Activated gamma-delta T cell treated with anti-CD3 and anti-CD28 coated beads, Interleukin-2, amount 50 U/mL, for 16 hours (primary cell): ENCODE measurements at regions not wholly inside any gene's neighbourhood (a gene's known extent, or its start where the extent isn't known, plus 50 kb on each side); places are given as distances from the start of the nearest gene placed in this dataset.

Experiments used
- DNase-seq: peaks from one replicate; pipeline ENCODE4 v3.0.0-alpha.2; 2020; ENCODE audit warnings: low read depth

DNA sequence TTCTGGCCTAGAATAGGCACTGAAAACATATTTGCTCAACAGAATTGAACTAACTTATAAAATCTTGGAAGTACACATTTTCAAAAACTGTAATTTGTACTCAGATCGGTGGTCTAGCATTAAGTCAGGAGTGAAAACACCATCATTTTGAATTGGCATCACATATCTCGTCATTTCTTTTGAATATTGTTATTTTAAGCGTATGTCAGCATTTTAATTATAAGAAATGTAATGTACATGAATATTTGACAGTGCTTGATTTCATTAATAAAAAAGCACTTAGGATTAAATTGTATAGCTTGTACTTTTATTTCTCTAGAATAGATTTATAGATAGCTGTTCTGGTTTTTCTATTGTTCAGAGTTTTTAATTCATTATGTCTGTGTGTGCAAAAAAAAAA, 892.2 kb downstream of the BCL11B start:
- no peak for DNase-seq

DNA sequence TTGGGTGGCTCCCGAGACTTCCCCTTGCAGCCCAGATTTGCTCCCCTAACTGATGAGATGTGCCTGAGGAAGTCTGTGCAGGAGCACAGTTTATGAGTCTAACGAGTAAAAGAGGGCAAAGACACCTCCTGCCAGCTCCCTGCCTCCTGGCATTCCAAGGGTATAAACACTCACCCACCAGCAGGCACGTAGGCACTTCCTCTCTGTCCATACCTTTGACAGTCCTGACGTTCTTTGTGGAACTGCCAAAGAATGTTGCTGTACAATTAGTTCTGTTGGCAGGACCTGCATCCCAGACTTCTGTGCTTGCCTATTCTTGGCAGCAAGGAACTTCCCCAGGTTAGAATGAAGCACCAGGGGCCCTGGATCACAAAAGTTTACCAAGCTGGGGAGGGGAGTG, 889.3 kb downstream of the BCL11B start:
- no peak for DNase-seq

DNA sequence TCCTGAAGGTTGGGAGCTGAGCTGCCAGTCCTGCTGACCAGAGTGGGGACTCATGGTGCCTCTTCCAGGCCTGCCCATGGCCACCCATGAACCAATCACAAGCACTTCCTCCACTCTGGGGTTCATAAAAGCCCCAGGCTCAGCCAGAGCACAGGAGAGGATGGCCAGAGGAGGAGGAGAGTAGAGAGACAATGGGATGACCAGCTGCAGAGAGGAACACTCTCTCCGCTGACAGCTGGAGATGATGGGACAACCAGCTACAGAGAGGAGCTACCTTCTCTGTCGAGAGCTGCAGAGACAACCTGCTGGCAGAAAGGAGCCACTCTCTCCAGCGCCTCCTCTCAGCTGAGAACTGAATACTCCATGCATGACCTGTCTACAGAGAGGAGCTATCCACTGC, 886.1 kb downstream of the BCL11B start:
- DNase-seq: no peak

DNA sequence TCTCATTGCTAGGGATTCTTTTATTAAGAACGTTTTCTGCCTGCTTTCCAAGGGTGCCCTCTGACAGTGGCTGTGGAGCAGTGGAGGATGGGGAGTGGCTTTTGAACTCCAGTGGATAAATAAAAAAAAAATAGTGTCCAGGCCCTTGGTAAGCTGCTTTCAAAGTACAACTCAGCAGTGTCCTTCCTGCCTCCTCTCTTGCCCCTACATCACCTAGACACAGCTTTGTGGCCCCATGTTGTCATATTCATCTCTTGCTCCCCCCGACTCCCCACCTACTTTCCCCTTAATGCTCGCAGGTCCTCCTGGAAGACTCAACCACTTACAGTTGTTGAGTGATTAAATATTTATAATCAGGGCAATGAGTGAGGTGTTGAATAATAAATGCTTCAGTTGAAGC, 880.9 kb downstream of the BCL11B start:
- no peak for DNase-seq

DNA sequence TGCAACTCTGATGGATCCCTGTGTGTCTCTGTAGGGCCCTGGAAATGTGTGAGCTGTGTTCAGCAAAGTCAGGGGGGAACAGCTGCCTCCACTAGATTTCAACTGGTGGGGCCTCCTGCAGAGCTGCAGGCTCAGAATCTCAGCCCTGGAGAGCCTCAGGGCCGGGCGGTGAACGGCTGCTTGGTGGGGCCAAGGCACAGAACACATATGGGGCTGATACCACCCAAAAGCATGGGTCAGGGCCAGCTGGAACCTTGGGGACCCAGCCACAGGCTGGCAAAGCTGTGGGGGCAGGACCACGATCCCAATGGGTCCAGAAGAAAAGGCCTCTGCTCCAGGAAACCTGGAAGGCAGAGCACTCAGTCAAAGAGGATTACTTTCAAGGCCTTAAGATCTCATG, 878.5 kb downstream of the BCL11B start:
- DNase-seq: no peak

DNA sequence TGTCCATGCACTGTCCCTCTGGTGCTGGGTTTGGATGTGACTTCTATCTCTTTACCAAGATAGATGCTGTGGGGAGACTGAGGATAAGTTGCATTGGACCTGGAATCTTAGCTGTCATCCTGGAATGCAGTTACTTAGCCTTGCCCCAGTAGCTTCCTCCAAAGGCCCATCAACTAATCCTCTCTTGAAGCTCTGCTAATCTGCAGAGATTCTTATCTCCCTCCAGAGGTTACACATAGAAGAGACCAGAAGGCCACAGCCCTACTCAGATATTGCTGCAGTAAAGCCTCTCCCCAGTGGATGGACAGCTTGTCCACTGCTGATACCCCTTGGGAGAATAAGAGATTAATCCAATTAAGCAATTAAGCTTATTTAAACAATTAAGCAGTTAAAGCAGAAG, 867.2 kb downstream of the BCL11B start:
- DNase-seq: no peak

DNA sequence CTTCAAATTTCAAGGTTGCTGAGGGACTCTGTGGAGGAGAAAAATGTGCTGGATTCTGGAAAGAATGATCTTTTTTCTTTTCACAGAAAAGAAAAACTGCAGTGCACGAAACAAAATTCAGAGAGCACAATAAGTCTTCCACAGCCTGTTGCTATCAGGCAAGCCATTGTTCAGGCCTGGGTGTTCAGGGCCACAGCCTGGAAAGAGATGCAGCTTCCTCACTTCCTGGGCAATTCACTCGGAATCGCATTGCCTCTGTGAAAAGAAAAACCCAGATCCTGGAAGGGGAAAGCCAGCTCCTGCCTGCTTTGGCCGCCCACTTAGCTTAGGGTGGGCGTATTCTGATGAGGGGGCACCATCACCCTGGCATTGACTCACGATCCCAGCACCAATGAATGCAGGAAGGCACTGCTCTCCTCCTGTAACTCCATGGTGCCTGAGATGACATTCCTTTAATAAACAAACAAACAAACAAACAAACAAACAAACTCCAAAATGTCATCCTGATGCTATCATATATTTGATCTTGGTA, 863.9 kb downstream of the BCL11B start:
- DNase-seq: no peak

DNA sequence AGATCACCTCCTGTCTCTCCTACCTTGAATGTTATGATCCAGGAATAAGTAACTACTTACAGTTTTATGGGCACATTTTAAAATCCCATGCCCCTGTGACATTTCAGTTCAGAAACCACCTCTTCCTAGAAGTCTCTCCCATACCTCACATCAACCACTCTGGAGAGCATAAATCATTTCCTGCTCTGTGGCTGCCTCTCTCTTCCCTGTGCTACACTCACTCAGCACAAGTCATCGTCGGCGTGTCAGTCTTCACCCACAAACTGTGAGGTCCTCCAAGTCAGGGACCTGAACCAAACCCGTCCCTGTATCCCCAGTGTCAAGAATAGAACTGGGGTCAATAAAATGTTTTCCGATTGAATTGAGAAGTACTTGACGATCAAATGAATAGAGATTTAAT, 863.3 kb downstream of the BCL11B start:
- no peak for DNase-seq

DNA sequence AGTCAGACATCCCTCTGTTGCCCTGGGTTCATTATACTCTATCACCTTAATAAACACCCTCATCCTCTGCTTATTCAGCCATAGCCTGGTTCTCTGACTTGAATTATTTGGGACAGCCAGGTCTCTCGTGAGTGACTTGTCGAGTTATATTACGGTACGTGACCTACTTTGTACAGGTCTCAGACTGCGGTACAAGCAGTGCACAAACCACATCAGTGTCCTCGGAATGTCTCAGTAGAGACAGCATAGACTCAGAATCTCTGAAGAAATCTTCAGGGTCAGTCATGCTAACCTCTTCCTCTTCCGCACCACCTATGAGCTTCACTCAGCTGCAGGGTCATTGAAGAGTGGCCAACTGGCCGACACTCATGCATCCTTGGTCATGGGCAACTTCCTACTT, 860.8 kb downstream of the BCL11B start:
- DNase-seq: no peak

DNA sequence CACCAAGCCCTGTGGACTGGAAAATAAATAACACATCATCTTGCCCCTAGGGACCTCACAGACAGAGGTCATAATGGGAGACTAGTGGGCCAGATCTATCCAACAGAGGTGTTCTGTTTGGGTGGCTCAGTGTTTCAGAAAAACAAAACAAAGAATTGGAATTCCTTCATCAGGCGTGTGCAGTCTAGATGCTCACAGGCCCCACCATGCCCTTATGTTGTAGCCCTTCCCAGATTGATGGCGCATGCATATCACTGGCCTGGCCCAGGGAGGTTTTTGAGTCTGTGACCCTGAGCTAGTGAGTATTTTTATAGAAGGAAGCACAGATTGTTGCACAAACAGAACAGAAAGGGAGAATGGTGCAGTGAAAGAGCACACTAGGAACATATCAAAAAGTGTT, 859.6 kb downstream of the BCL11B start:
- DNase-seq: no peak

DNA sequence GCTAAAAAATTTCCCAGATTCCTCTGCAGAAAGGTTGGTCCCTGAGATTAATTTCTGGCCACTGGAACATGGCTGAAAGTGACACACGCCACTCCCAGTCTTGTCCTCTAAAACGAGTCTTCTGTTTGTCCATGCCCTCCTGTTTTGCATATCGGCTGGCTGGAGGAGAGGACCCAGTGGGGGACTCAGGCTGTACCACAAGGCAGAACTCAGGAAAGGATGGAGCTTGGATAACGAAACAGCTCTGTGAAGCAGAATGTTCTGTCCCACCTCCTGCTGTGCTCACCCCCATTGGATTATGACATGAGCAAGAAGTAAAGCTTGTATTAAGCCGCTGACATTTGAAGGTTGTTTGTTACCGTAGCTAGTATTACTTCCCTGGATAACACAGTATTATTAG, 856.2 kb downstream of the BCL11B start:
- no peak for DNase-seq

DNA sequence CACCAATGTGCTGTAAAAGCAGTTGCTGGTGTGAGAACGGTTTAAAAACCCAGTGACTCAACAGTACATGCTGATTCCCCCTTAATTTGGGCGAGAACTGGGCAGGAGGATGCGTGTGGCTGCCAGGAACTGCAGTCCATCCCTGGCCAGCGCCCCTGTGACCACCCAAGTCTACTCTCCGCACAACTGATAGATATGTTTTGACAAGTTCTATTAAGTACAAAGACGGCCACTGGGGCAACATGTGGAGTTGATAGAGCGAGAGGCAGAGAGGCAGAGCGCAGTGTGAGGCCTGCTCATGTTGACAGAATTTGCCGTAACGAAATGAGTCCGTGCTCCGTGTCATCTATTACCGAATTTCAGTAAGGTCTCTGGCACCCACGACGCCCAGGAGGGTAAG, 855.0 kb downstream of the BCL11B start:
- DNase-seq: no peak

DNA sequence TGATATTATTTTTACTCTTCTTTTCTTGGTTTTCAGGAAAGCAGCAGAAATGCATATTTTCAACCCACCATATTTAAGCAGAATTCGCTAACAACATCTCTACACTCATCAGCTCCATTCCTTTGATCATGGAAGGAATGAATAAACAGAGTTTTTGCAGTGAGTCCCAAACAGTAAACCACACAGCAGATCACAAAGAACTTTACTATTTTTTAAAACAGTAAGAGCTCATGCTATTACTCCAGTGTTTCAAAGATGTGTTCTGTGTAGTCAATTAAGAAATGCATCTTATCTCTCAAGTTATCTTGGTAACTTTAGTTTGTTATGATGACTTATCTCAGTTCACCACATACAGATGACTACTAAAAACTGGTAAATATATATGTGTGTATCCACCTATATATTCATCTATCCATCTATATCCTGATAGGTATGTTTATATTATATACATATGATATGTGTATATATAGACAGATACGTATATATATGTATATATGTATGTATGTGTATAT, 843.5 kb downstream of the BCL11B start:
- DNase-seq: no peak

DNA sequence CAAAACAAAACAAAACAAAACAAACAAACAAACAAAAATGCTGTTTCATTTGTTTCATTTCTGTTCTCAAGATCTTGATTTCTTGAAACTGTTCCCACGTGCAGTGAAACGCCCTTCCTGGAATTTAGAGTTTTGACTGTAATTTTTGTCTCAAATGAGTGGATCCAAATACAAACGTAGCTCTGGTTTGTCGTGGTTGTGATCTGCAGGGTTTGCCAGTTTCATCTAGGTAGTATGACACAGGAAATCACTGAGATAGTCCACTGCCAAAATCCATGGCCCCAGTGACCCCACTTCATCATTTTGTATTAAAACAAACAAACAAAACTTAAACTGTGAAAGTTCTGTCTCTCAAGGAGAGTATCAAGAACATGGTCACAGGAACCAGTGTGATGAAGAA, 838.6 kb downstream of the BCL11B start:
- no peak for DNase-seq

DNA sequence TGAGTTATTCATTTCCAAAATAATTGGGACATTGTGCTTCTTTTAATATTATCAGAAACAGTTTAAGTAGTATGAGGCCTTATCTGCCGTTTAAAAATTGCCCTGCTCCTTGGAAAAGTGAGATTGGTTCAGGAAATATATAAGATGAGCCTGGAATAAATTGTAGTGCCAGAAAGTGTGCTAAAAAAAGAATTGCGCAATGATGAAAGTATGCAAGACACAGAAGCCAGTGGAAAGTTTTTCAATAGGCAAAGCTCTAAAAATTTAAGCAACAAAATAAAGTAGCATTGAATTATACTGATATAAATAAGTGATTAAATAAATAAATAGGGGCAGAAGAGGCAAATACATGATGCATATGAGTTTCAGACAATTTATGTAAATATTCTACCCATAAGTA, 834.9 kb downstream of the BCL11B start:
- no peak for DNase-seq

DNA sequence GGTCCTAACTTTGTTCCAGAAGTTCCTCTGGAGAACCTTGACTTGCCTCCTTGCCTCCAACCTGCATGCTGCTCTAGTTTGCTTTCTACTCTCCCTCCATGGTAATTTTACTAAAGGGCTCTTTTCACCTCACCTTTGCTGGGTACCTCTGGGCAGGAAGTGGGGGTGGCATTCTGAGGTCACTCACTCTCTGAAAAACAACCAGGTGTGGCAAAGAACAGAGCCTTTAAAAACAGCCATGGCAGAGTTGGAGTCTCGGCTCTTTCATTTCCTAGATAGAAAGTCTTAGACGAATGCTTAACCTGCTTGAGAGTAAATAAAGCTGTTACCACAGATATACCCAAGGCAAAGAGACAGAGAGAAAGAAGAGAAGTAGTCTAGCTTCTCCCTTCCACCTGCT, 827.9 kb downstream of the BCL11B start:
- no peak for DNase-seq

DNA sequence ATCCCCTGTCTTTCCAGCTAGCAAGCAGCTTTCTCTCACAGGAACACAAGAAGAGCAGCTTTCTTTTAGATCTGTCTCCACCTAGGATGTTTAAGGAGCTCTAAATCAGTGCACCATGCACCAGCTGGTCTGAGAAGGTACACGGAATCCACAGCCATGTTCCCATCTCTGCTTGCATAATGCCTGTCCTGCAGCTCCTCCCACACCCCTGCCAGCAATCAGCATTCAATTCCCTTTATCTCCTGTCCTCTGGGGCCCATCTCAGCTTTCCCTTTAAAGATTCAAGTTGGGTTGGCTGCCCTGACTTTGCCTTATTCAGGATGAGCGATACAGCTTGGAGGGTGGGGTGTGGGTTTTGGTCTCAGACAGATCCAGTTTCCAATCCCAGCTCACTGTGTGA, 826.3 kb downstream of the BCL11B start:
- DNase-seq: no peak

DNA sequence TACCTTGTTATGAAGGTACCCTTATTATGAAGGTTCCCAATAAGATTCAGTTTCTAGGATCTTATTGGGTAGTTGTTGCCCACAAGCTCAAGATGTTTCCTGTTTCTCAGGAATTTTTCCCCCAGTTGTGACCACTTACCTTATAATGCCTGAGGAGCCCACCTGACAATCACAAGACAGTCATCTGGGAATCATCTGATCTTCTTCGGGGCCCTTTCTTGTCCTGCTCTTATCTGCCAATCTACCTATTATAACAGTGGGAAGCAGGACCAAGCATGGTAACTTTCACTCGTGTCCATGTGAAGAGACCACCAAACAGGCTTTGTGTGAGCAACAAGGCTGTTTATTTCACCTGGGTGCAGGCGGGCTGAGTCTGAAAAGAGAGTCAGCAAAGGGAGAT, 825.5 kb downstream of the BCL11B start:
- no peak for DNase-seq

DNA sequence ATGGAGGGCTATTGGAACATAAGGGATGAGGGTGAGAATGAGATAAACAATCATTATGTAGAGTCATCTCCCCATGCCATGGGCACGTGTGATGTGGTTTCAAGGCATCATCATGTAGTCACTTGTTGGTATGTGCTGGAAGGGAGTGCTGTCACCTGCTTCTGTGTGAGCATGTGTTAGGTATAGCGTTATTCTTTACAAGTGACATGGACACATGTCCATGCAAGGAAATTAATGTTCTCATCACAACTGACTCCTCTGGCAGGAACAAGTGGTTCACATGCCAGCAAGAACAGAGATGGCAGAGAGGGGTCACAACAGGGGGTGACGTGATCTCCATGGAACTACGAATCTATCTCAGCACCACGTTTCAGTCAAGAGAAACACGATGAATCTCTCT, 815.8 kb downstream of the BCL11B start:
- DNase-seq: no peak

DNA sequence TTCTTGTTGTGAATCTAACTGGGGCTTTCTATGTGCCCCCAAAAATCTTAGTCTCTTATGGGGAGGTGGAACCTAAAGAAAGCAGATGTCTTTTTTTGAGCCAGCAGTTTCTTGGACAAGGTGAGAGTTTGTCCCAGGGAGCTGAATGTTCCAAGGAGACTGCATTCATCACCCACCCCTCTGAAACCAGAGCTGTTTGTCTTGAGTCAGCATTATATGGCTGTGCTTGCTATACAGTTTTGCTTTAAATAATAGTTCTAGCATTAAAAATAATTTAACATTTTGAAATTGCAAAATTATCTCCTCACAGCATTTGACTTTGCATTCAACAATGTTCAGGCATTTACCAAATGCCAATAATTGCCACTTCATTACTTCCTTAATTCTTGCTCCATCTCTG, 813.3 kb downstream of the BCL11B start:
- DNase-seq: no peak

DNA sequence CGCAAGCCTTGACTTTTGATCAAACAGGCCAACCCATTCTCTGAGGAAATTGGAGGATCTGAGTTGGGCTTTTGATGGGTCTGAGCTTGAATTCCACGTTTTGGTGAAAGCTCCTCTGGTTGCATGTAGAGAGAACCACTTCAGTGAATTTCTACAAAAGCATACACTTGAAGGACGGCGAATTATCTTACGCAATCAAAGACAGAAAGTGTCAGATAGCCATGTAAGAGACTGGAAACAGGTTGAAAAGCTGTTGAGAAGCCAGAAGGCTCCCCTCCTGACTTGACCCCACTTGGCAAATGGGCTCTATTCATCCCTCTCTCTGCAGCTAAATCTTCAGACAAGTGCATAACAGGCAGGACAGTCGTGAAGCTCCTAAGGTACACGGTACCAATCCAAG, 809.1 kb downstream of the BCL11B start:
- no peak for DNase-seq

DNA sequence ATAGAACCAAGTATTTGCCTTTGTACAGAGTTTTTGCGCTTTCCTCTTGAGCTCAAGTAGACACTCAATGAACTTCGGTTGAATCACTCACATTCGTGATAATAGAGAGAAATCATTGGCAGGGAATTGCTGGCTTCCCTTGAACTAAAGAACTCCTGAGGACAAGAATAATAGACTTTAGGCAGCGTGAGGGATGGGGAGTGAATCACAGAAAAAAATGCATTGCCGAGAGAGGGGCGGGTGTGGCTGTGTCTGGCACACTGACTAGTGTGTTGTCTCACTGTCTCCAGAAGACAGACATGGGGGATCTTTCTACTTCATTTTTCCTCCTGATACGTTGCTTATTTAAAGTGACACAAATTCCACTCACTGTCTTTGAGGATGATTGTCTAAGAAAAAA, 805.2 kb downstream of the BCL11B start:
- no peak for DNase-seq

DNA sequence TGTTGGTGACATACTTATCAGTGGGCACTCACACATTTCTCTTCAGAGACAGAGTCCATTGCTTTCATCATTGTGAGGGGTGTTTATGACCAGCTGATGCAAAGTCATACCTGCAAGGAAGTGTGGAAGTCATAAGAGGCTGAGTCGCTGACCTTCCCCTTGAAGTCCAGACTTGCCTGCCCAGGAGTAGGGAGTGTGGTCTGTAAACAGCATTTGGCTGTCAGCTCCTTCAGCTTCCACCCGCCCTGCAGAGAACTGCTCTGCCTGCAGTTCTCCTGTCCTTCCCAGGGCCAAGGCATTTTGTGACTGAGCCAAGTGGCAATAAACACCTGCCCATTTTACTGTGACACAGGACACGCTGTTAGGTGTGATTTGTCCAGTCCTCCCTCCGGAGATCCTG, 801.3 kb downstream of the BCL11B start:
- DNase-seq: no peak

DNA sequence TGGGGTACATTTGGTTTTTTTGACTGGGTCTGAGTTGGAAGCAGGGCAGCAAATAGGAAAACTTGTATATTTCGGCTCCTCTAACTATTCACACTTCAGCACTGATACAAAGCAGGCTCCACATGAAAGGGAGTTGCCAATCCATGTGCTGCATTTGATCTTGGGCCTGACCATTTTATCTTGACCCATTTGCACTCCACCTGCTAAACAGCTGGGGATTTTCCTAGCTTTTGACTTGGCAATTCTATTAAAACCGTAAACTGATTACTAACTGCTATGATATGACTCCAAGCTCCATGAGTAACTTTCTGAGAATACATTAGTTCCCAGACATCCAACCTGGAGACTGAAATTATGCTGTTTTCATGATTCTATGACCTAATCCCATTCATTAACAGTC, 797.1 kb downstream of the BCL11B start:
- no peak for DNase-seq

DNA sequence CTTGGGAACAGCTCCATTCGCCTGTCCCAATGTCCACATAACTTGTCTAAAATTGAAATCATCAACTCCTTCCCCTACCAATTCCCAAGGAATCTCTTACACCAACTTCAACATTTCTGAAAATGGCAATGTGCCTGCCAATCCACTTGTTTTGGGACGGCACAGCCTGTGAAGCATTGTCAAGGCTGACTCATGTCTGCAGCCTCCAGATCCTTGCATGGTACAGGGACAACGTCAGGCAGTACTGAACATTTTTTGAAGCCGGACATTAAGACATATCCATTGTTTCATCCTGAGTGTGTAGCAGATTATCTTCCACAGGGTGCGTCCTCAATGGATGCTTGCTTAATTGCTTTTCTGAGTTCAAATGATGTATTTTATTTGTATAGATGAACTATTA, 794.1 kb downstream of the BCL11B start:
- DNase-seq: no peak
